ENCODE measurements at regions not wholly inside any gene's neighbourhood (a gene's known extent, or its start where the extent isn't known, plus 50 kb on each side); places are given as distances from the start of the nearest gene placed in this dataset.

DNA sequence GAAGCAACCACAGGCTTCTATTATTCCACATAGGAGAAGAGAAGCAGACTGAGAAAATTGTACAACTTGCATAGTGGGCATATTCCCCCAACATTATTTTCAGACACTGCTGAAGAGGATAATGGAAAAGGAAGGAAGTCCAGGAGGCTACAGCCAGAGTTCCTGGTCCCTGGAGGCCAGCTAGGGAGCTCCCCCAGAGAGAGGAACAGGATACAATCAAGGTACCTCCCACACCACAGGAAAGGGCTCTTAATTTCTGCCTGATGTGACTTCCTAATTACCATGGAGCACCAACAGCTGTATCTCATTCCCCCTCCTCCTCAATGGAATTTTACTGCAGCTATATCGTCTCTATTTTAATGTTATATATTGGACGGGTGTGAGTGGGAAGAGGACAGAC, 594.3 kb upstream of the NRSN1 start:
- no peak for TF ChIP-seq GATA3 (IDR thresholded peaks at IDR 0.05; ENCODE audit: low read depth, low read length)
- TF ChIP-seq GATA2 (IDR thresholded peaks at IDR 0.05; ENCODE audit: low read depth, low read length) = no peak
